GM21723 (cell line): ENCODE measurements at regions not wholly inside any gene's neighbourhood (a gene's known extent, or its start where the extent isn't known, plus 50 kb on each side); places are given as distances from the start of the nearest gene placed in this dataset.
"Not testable (repeated sequence)": the region's sequence is repeated elsewhere in the genome, so short reads cannot be mapped to it uniquely, and the experiment has no call there.

Experiments
- ATAC-seq: cut with Tn5 transposase; IDR thresholded peaks from one replicate; pipeline ENCODE4 v1.9.1; 2021; ENCODE audit warnings: mild to moderate bottlenecking, moderate library complexity; ENCODE audit not compliant: unreplicated experiment

DNA sequence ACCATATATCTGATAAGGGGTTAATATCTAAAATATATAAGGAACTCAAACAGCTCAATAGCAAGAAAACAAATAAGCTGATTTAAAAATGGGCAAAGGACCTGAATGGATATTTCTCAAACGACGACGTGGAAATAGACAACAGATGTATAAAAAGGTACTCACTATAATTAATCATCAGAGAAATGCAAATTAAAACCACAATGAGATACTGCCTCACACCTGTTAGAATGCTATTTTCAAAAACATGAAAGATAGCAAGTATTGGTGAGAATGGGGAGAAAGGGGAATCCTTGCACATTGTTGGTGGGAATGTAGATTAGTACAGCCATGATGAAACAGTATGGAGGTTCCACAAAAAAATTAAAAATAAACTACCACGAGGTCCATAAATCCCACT lies 163.2 kb downstream of the DKK1 start:
- ATAC-seq = peak; percentile 47

DNA sequence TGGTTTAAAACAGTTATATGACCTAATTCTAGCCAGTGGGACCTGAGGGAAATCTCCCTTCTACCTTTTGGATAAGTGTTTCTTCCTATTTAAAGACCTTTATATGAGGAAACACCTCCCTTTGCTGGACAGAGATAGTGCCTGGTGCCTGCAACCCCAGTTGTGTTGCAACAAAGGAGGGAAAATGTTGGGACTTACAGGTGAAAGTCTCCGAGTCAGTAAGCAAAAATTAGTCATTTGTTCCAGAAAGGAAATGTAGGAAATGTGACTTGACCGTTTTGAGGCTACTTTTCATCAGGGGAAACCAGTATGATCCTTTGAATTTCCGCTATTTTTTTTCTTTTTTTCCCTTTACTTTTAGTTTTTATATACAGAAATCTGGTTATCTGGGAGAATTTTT lies 165.5 kb downstream of the DKK1 start:
- no peak for ATAC-seq

DNA sequence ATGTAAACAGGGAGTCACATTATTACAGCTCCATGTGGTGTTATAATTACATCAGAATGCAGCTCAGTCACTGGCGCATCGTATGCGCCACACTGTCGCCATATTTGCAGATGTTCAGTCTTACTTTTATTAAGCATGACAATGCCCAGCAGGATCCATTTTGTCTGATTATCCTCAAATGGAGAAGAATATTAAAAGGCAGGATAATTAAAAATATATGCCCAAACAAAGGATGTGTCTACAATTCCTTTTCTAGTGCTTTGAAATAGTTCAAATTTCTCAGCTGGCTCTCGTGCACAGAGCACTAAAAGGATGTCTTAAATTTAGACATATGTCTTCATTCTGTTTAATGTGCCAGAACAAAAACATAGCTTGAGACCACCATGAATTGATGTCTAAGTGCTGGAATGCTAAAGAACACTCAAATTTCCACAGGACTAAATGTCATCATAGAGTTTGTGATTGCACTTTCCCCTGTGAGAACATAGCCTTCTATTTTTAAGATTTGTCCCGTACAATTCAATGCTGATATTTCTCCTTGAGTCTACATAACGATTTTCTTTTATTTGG lies 168.0 kb downstream of the DKK1 start:
- ATAC-seq = no peak

DNA sequence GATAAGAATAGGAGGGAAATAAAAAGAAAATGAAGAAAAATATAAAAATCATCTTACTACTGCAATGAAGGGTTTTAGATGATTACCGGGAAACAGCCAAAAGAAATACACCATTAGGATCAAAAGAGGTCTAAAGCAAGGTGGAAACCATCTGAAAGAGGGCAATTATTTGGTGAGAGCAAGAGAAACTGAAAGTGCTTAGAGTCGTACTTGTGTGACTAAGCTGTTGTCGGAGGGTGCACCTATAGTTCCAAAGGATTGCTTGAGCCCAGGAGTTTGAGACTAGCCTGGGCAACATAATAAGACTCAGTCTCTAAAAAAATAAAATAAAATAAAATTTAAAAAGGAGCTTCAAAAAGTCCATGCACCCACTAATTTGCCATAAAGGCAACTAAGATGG lies 169.5 kb downstream of the DKK1 start:
- peak; percentile 85 for ATAC-seq

DNA sequence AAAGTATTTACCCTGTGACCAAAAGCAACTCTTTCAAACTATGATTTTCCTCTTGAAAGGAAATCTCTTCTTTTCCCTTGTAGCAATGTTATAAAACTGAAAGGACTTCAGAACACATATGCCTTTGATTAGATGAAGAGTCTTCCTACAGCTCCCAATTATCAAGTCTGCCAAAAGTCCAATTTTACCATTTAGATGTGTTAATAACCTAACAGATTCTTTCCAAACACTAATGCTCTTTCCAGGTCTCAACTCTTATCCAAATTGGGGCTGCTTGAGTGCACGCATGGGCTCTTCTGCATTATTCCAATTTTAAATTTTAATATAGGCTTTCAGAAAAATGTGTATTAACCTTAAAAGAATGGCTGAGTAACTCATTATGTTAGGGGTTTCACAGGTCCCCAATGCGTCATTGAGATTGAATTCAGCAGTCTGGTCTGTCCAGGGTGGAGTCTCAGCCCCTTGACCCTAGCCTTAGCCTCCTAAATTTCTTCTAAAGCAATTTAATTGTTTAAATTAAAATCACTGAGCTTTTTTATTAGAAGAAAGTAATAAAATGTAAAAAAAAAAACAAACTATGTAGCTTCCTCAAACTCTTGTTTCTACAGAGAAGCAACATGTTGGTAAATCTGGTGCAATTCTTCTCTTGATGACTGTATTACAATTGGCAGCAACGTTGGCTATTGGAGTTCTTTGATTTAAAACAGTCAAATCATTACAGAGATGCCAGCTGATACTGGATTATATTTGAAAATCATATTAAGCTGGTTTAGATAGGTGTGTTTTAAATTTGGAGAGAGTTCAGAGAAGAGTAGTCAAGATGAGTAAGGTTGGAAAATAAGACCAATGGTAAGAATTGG lies 170.4 kb downstream of the DKK1 start:
- ATAC-seq = no peak

DNA sequence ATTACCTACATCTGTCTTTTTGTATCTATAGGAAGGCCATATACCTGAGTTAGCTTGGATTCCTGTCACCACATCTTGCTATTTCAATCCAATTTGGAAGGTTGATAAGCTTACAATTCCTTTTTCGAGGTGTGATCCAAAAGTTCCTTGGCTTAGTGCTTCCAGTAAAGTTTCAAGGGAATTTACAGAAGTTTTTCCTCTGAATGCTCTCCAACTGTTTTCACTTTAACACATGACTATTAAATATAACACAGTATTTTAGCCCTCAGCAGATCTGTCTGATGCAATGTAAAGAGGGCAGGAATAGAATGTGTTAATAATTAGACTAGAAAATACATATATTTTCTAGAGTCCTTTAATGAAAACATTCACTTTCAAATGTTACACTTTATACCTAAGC lies 171.4 kb downstream of the DKK1 start:
- no peak for ATAC-seq

DNA sequence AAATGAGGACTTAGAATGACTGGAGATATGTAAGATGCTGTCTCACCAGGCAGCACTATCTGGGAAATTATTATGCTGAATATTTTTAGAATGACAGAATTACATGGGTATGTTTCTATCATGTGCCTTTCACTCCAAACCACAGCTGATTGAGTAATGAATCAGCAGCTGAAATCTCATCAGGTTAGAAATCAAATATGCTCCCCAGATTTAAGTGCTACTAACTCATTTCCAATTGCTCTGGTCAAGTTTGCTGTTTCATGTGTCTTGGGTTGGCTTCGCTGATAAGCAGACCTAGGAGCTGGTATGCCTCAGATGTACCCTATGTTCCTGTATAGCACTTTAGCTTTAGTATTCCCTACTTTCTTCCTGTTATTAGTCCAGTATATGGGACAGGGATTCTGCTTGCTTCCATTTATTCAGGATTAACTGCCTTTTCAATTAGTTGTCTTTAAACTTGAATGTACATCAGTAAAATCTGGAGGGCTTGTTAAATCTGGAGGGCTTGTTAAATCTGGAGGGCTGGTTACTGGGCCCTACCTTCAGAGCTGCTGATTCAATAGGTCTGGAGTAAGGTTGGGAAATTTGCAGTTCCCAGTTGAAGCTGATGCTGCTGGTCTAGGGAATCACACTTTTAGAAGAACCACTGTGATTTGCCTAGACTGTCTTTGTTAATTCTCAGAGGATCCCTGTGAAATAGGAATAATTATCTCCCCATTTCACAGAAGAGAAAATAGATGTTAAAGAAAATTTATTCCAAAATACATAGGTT lies 172.9 kb downstream of the DKK1 start:
- ATAC-seq = no peak

DNA sequence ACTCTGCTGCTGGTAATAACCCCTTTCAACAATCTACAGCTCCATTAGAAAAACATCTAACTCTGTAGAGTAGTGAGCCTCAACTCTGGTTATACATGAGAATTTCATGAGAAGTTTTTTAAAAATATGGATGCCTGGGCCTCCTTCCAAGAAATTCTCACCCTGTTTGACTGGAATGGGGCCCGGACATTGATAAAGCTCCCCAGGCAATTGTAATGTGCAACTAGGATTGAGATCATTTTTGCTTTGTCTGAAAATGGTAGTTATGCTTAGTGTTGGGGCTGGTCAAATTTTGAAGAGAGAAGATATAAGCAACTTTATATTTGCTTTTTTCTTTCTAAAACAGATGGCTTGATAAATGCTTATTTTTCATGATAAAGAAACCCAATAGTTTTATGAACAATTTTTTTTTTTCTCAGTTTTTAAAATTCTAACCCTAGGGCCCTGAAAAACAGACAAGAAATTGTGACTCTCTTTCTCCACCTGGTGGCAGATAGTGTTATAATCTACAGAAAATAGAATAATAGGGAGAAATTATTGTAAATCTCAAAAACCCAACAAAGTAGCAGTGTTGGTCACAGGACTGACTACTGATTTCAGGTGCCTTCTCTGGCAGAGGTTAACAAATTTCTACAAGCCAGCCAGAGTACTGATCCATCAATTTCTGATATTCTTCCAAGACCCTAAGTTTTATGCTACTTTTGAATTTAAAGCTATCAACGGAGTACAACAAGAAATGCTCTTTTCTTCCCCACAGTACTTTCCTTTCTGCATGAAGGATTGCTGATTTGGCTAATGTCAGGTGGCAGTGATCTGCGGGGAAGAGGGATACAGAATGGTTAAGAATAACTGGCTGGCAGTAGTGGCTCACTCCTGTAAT lies 174.8 kb downstream of the DKK1 start:
- no peak for ATAC-seq

DNA sequence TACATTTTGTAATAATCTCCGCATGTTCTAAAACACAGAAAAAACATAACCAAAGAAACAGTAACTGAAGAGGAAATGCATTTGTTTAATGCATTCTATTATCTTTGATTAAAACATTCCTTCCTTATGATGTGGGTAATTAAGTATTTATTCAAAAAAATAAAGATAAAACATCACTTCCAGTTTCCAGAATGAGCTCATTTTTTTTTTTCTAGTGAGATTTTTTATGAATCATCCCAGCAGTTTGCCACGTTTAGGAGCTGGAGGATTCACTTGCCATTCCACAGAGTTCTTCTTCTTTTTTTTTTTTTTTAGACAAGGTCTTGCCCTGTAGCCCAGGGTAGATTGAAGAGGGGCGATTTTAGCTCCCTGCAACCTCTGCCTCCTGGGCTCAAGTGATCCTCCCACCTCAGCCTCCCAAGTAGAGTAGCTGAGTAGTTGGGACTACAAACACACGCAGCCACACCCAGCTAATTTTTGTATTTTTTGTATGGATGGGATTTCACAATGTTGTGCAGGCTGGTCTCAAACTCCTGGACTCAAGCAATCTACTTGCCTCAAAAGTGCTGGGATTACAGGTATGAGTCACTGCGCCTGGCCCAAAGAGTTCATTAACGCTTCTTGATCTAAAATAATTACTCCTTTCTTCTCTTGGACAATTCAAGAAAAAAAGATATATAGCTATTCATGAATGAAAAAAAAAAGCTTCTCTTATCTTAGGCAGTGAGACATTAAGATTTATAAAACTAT lies 177.3 kb downstream of the DKK1 start:
- no peak for ATAC-seq

DNA sequence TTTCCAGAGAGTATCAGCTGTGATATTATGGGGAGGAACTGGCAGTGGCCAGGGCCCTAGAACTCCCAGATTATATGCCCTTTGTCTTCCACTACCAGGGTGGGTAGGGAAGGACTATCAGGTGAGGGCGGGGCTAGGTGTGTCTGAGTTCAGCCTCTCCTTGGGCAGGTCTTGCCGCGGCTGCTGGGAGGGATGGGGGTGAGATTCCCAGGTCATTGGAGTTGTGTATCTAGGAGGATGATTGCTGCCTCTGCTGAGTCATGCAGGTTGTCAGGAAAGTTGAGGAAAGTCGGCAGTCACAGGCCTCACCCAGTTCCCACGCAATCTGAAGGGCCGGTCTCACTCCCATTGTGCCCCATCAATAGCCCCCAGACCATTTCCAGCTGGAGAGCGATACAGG lies 185.2 kb downstream of the DKK1 start:
- ATAC-seq = no peak

DNA sequence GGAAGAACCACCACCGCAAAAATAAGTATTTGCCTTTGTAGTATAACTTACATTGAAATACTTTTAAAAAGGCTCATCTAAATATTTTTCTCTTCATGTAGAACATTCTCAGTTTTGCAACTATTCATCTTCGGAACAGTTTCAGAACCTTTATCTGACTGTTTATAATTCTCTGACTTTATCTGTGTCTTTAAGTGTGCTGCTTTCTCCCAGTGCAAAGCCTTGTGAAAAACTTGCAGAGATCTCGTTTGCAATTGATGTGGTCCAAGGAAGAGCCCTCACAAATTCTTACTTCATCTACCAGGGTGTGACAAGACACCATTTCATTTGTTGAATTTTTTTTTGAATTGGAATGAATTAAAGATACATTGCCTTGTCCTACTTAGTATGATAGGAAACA lies 186.4 kb downstream of the DKK1 start:
- ATAC-seq = no peak

DNA sequence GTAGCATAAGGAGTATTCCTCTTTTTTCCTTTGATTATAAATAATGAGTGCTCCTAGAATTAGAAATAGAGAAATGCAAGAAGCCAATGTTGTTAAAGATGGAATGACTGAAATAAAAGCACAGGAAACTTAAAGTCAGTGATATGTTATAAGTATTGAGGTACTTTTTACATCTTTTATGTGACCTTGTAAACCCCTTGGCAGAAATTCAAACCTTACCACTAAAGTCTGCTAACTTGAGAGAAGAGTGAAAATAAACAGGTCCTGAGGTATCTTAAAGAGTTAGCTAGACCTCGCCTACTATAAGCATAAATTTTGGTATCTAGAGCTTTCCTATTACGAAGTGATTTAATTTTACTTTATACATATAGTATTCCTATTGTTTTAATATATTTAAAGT lies 188.2 kb downstream of the DKK1 start:
- no peak for ATAC-seq

DNA sequence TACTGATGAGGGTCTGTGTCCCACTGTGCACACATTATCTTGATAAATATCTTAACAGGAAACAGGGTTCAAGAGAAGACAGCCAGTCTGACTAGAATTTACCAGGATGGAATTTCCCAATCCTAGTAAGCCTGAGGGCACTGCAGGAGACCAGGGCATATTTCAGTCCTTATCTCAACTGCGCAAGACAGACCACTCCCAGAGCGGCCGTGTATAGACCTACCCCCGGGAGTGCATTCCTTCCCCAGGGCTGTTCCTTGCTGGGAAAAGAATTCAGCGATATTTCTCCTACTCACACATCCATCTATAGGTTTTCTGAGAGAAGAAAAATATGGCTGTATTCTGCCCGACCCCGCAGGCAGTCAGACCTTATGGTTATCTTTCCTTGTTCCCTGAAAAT lies 191.3 kb downstream of the DKK1 start:
- ATAC-seq = not testable (repeated sequence)

DNA sequence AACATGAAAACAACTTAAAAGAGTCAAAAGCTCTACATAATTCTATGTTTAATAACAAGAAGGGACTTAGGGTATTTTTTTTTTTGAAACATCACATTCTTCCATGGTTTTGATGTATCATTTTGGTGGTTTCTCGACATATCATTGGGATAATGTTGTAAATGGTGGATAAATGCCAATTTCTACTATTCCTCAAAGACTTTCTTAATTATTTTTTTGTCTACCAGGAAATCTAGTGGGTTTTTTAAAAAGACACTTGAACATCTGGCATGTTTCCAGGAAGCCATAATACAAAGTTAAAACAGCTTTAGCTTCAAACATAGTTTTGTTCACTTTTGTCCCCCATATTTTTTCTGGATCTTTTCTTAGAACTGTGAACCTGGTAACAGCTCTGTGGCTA lies 200.4 kb downstream of the DKK1 start:
- ATAC-seq = no peak

DNA sequence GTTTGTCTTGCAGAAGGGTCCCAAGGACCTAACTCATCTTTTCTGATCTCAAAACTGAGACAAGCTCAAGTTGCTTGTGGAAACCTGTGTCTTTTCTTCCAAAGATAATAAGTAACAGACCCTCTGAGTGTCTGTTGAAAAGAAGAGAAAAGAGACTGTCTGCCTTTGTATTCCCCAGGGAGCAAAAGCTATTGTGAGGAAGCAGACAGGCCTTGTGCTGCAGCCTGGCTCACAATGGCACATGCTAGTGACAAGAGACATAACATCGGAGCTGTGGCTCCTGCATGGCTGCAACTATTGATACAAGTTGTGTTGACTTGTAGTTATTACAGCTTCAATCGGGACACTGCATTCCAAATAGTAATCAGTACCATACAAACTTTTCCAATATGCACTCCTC lies 202.9 kb downstream of the DKK1 start:
- ATAC-seq = no peak

DNA sequence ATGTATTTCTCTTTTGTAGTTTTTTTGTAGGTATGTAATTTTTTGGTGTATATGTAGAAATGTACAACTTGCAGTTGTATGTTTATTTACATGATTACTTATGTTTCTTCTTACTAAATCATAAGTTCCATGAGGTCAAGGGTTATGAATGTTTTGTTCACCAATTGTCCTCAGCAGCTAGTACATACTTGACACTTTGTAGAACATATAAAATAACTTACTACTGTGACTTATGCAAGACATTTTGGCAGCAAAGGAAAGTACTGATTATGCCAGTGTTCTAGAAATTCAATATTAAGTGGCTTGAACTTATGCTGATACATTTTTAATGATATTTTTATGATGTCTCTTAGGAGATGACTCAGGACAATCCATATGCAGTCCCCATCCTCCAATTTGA lies 209.6 kb downstream of the DKK1 start:
- ATAC-seq = no peak

DNA sequence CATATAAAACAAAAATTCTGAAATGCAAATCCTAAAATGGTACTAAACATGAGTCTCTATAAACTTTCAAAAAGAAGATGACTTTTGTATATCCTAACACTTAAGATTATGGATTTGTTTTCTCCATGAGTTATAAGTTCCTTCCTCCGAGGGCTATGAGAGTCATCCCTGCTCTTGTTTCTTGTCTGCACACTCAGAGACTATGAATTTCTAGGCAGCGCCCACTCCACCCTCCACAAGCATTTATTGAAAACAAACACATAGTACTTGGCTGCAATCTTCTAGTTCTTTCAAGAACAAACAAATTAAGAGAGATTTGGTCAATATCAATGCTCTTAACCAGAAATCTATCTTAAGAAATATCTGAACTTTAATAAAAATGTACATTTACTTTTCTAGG lies 211.7 kb downstream of the DKK1 start:
- ATAC-seq = no peak

DNA sequence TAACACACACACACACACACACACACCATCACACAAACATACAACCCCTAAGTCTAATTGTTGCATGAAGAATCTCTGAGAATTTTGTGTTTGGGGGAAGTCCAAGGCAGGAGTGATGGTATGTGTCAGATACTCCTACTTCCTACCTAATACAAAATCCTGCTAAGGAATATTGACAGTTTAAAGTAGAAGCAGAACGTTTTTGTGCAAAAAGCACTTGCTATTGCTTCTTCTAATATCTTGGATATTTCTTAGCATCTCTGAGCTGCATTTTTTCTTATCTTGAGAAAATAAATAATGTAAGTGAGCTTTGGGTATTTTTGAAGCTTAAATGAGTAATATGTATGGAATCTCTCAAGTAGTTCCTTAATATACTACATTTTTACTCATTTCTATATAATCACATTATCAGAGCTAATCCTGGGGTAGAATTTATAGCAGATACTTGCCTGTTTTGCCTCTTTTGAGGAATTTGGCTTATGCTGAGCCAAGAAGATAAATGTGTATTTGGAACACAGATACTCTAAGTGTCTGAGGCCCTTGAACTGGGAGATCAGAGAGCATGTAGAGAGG lies 212.3 kb downstream of the DKK1 start:
- ATAC-seq = no peak

DNA sequence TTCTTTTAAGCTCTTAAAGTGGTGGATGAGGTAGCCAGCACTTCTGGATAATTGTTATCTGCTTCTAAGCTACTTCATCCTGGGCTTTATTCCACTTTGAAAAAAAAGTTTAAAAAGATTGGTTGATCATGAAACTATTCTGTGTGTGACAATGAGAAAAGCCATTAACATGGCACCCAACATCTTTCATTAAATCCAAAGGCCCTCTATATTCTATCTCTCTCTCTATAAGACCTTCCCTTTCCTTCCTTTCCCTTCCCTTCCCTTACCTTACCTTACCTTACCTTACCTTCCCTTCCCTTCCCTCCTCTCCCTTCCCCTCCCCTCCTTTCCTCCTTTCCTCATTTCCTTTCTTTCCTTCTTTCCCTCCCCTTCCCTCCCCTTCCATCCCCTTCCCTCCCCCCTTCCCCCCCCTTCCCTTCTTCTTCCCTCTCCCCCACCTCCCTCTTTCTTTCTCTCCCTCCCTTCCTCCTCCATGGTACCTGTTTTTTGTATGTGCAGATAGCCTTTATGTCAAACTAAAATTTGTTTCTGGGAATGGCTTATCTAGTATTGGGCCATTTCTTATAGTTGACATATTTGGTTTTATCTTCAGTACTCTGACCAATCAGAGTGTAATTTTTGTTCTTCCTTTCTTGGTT lies 218.7 kb downstream of the DKK1 start:
- no peak for ATAC-seq

DNA sequence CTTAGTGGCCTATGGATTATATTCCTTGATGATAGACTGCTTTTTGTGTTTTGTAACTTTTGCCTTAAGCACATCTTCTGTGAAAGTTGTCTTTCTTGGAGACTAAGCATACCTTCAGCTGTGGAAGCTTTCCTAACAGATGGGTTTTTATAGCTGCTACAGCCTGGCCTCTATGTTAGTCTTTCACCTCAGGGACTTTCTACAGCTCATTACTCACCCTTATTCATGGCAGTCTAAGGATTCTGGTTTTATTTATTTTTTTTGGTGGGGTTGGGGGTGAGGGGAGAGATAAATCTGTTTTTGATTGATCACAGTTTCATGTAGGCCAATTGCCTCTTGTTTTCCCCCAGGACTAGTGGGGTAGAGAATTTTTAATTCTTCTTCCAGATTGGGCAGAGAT lies 219.9 kb downstream of the DKK1 start:
- ATAC-seq = no peak
